ENCODE measurements at regions not wholly inside any gene's neighbourhood (a gene's known extent, or its start where the extent isn't known, plus 50 kb on each side); places are given as distances from the start of the nearest gene placed in this dataset.
"Not testable (repeated sequence)": the region's sequence is repeated elsewhere in the genome, so short reads cannot be mapped to it uniquely, and the experiment has no call there.

DNA sequence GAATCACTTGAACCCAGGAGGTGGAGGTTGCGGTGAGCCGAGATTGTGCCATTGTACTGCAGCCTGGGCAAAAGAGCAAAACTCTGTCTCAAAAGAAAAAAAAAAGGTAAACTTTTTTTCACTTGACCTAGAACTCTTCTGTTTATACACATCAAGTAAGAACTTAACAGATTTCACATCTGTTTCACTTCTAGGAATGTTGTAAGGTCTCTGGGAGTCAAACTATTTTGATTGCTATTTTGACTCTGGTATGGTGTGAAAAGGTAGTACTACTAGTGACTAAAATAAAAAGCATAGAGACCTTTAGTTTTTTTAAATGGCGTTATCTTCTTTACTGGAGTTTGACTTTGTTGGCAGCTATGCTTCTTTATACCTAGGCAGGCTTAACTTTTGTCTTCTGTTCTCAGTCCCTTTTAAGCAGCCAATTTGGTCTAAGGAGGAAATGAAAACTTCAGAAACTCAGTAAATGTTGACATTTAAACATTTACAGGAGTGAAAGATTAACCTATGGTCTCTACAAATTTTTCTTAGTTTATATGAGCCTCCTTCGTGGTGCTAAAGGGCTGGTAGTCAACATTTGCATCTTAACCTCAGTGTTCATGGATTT lies 84.7 kb downstream of the METTL2B start:
- DNase-seq: not testable (repeated sequence)

- DNase-seq: not testable (repeated sequence)
Observed at GRCh38 chr7:128562795-128563194, 86.2 kb downstream of the METTL2B start.

DNA sequence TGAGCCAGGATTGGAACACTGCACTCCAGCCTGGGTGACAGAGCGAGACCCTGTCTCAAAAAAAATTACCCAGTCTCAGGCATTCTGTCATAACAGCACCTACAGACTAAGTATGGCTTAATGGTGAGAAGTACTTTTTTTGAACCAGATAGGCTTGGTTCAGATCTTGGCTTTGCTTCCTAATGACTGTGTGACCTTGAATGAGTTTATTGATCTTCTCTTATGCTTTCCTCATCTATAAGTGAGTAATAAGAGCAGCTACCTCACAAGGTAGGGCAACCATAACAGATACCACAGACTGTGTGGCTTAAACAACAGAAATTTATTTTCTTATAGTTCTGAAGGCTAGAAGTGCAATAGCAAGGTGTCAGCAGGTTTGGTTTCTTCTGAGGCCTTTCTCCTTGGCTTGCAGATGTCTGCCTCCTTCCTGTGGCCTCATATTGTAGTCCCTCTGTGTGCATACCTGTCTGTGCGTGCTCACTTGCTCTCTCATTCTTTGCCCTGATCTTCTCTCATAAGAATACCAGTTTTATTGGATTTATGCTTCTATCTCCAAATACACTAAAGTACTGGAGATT lies 87.7 kb downstream of the METTL2B start:
- DNase-seq: not testable (repeated sequence)

- not testable (repeated sequence) for DNase-seq
Observed at GRCh38 chr7:128564932-128565864, 88.7 kb downstream of the METTL2B start.

DNA sequence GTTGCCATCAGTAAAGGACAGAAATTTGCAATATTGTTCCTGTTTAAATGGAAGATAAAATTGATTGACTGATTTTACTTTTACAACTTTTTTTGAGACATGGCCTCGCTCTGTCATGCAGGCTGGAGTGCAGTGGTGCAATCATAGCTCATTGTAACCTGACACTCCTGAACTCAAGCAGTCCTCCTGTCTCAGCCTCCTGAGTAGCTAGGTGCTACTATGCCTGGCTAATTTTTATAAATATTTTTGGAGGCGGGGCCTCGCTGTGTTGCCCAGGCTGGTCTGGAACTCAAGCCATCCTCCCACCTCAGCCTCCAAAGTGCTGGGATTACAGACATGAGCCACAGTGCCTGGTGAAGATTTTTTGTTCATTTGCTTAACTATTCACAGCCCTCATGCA lies 96.8 kb upstream of the GARIN1A start:
- not testable (repeated sequence) for DNase-seq

DNA sequence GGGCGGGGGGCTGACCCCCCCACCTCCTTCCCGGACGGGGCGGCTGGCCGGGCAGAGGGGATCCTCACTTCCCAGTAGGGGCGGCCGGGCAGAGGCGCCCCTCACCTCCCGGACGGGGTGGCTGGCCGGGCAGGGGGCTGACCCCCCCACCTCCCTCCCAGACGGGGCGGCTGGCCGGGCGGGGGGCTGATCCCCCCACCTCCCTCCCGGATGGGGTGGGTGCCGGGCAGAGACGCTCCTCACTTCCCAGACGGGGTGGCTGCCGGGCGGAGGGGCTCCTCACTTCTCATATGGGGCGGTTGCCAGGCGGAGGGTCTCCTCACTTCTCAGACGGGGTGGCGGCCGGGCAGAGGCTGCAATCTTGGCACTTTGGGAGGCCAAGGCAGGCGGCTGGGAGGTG lies 95.1 kb upstream of the GARIN1A start:
- DNase-seq: not testable (repeated sequence)

GRCh38 chr7:128579843-128580242 lies 92.2 kb upstream of the GARIN1A start:
- not testable (repeated sequence) for DNase-seq

GRCh38 chr7:128581100-128581499 lies 91.0 kb upstream of the GARIN1A start:
- DNase-seq: not testable (repeated sequence)

GRCh38 chr7:128581825-128582561 lies 90.1 kb upstream of the GARIN1A start:
- not testable (repeated sequence) for DNase-seq

DNA sequence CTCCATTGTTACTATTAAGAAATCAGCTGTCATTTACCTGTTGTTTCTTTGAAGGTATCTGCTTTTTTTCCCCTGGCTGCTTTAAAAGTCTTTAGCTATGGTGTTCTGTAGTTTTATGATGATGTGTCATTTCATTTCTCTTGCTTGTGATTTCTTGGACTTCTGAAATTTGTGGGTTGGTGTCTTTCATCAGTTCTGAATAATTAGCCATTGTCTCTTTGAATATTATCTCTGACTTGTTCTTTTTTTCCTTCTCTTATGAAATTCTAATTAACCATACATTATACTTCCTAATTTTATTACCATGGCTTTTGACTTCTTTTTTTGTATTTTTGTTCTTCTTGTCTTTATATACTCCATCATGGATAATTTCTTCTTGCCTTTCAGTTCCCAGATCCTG lies 85.4 kb upstream of the GARIN1A start:
- DNase-seq: not testable (repeated sequence)

DNA sequence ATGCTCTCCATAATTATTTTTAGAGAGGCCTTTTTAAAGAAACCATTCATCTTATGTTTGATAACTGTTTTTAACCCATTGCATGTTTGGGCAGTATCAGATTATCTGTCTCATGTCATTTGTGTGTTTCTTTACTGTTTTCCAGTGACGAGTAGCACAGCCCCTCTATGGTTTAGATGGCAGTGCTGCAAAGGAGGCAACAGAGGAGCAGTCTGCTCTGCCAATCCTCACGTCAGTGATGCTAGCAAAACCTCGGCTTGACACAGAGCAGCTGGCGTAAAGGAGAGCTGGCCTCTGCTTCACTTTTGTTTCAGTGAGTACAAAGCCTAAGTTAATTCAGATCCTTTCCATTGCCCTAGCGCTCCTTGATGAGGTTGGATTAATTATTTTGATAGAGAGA lies 80.4 kb upstream of the GARIN1A start:
- no peak for DNase-seq

GRCh38 chr7:128592209-128592608 lies 79.9 kb upstream of the GARIN1A start:
- DNase-seq: not testable (repeated sequence)

- DNase-seq: not testable (repeated sequence)
Observed at GRCh38 chr7:128594061-128594460, 78.0 kb upstream of the GARIN1A start.

GRCh38 chr7:128596336-128597128 lies 75.6 kb upstream of the GARIN1A start:
- not testable (repeated sequence) for DNase-seq

- not testable (repeated sequence) for DNase-seq
Observed at GRCh38 chr7:128598946-128599345, 73.1 kb upstream of the GARIN1A start.

- peak; percentile 2 for DNase-seq
Observed at GRCh38 chr7:128608678-128609421, 63.2 kb upstream of the GARIN1A start.

DNA sequence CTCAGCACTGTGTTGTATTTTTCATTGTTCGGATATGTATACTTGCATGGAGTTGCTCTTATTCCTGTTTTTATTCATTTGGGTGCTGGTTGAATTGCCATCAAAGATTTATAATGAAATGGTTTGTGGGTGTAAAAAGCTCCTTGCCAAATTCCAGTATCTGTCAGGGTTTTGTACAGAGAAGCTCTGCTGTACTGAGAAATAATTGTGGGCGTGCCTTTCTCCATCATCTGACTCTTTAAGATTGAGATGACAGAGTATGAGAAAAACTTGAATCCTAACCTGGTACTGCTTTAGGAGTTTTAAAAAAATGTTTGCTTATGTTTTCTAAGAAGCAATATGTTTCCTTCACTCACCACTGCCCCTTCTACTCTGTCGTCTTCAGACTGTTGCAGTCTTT lies 58.7 kb upstream of the GARIN1A start:
- not testable (repeated sequence) for DNase-seq

GRCh38 chr7:128614812-128615211 lies 57.3 kb upstream of the GARIN1A start:
- not testable (repeated sequence) for DNase-seq

DNA sequence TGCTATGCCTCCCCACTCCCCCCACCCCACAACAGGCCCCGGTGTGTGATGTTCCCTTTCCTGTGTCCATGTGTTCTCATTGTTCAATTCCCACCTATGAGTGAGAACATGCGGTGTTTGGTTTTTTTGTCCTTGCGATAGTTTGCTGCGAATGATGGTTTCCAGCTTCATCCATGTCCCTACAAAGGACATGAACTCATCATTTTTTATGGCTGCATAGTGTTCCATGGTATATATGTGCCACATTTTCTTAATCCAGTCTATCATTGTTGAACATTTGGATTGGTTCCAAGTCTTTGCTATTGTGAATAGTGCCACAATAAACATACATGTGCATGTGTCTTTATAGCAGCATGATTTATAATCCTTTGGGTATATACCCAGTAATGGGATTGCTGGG lies 55.3 kb upstream of the GARIN1A start:
- not testable (repeated sequence) for DNase-seq
